Stomach (tissue), 8 donors: ENCODE measurements at regions not wholly inside any gene's neighbourhood (a gene's known extent, or its start where the extent isn't known, plus 50 kb on each side); places are given as distances from the start of the nearest gene placed in this dataset.
A peak's percentile ranks its signal among the peaks of the same experiment; 100 is the strongest.

Experiments
- DNase-seq, 2 donors: peaks; one replicate each; pipeline versions ENCODE4 v3.0.0 to v3.0.0-alpha.2; 2013 to 2019
- H3K27ac ChIP-seq, 5 donors: fragments of 200-600 bp in 4 of 5; sonication (generic) in 4 of 5; one replicate each; pipeline ENCODE4 v1.5.1; 2013 to 2019; ENCODE audit warnings: mild to moderate bottlenecking in 1 of 5, moderate library complexity in 1 of 5
- H3K27me3 ChIP-seq, 3 donors: fragments of 200-600 bp; sonication (generic); one replicate each; pipeline ENCODE4 v1.5.1; 2017 to 2019; ENCODE audit warnings: mixed run types in 1 of 3
- H3K36me3 ChIP-seq, 4 donors: fragments of 200-600 bp; sonication (generic); 1 replicate in 3 of 4; 2 replicates in 1 of 4; pipeline ENCODE4 v1.5.1; 2016 to 2019
- H3K4me1 ChIP-seq, 4 donors: fragments of 200-600 bp; sonication (generic); one replicate each; pipeline ENCODE4 v1.5.1; 2016 to 2019
- H3K4me3 ChIP-seq, 4 donors: fragments of 200-600 bp; sonication (generic) in 3 of 4; one replicate each; pipeline ENCODE4 v1.5.1; 2016 to 2019; ENCODE audit warnings: mild to moderate bottlenecking in 1 of 4
- H3K9me3 ChIP-seq, 4 donors: fragments of 200-600 bp; sonication (generic); one replicate each; pipeline ENCODE4 v1.5.1; 2016 to 2019
- CTCF ChIP-seq, 7 experiments: fragments of 450-650 bp in 4 of 7; fragments of 200-600 bp in 3 of 7; sonication (generic) in 3 of 7; IDR thresholded peaks; one replicate each; pipeline ENCODE4 v1.5.1; 2016 to 2019; ENCODE audit warnings: antibody characterized with exemption in 7 of 7, control low read depth in 2 of 7, mild to moderate bottlenecking in 1 of 7
- EP300 ChIP-seq: sonication (generic); formaldehyde crosslinking; IDR thresholded peaks from one replicate; pipeline ENCODE4 v1.6.1; 2017; ENCODE audit warnings: antibody characterized with exemption
- POLR2A ChIP-seq, 4 donors: fragments of 450-650 bp; IDR thresholded peaks; one replicate each; pipeline ENCODE4 v1.6.1; 2016; ENCODE audit warnings: antibody characterized with exemption in 4 of 4, control low read depth in 2 of 4, mild to moderate bottlenecking in 1 of 4, moderate library complexity in 1 of 4
- POLR2AphosphoS5 ChIP-seq, 3 donors: sonication (generic); formaldehyde crosslinking; IDR thresholded peaks; one replicate each; pipeline ENCODE4 v1.6.1; 2016; ENCODE audit warnings: antibody characterized with exemption in 3 of 3
- WGBS, 5 donors: extraction: QIAGEN DNeasy Blood & Tissue Kit in 3 of 5; methylation state at CpG; one replicate each; pipeline versions ENCODE4 v1.1.5 to v1.1.7; 2013 to 2018; 5-methylcytosine and 5-hydroxymethylcytosine counted together
- intact Hi-C: fragments of 100-400 bp; cut with DNase I; formaldehyde crosslinking; loops from one replicate; pipeline ENCODE4 v1.15.1; 2023; ENCODE audit warnings: low total_unique reads
- donor health status: healthy with polysubstance abuse.
- donor health status: Bipolar disorder and iron deficiency.
- donor health status: healthy.

- intact Hi-C loops: no loop called here
- DNase-seq: no peak
- no peak overlapping the region for H3K4me3 ChIP-seq
- no peaks in the 10 kb centered on the region for H3K4me1 ChIP-seq
- H3K27me3 ChIP-seq: no peaks in the 10 kb centered on the region
- H3K36me3 ChIP-seq: no peaks in the 10 kb centered on the region
- no peaks in the 10 kb centered on the region for H3K9me3 ChIP-seq
- H3K27ac ChIP-seq: no peak overlapping the region
- 74 to 84% (median 80%) methylated on average over 3 of the region's 3 CpGs for WGBS, 5 donors
- TF ChIP-seq EP300 (no peak), POLR2A (IDR thresholded peaks at IDR 0.05) (no peak), POLR2AphosphoS5 (IDR thresholded peaks at IDR 0.05) (no peak), CTCF (IDR thresholded peaks at IDR 0.05) (no peak)
Measured at GRCh38 chr9:105884416-105884815, 190.1 kb downstream of the TMEM38B start.

GRCh38 chr9:105886136-105886535, 191.8 kb downstream of the TMEM38B start:
- no peaks in the 10 kb centered on the region for H3K4me1 ChIP-seq
- H3K27me3 ChIP-seq: no peaks in the 10 kb centered on the region
- WGBS, 5 donors: 61 to 77% (median 74%) methylated on average over 3 of the region's 3 CpGs
- H3K27ac ChIP-seq: no peak overlapping the region
- no peak for DNase-seq
- H3K9me3 ChIP-seq: no peaks in the 10 kb centered on the region
- intact Hi-C loops: no loop called here
- H3K4me3 ChIP-seq: no peak overlapping the region
- TF ChIP-seq POLR2AphosphoS5 (IDR thresholded peaks at IDR 0.05) (no peak), POLR2A (IDR thresholded peaks at IDR 0.05) (no peak), CTCF (IDR thresholded peaks at IDR 0.05) (no peak), EP300 (no peak)
- no peaks in the 10 kb centered on the region for H3K36me3 ChIP-seq

GRCh38 chr9:105887679-105888078, 193.3 kb downstream of the TMEM38B start:
- Histone ChIP-seq H3K4me1 (no peaks in the 10 kb centered on the region), H3K27ac (no peak overlapping the region), H3K36me3 (no peaks in the 10 kb centered on the region), H3K4me3 (no peak overlapping the region), H3K9me3 (no peaks in the 10 kb centered on the region), H3K27me3 (no peaks in the 10 kb centered on the region)
- TF ChIP-seq POLR2AphosphoS5 (IDR thresholded peaks at IDR 0.05) (no peak), POLR2A (IDR thresholded peaks at IDR 0.05) (no peak), EP300 (no peak), CTCF (IDR thresholded peaks at IDR 0.05) (no peak)
- intact Hi-C loops: no loop called here
- DNase-seq: peak in 1 of 2 donors; percentile 28
- 34 to 58% (median 49%) methylated on average over 2 of the region's 2 CpGs for WGBS, 5 donors

GRCh38 chr9:105890046-105890822, 195.9 kb downstream of the TMEM38B start:
- DNase-seq: no peak
- no peak overlapping the region for H3K4me3 ChIP-seq
- no peak overlapping the region for H3K27ac ChIP-seq
- H3K36me3 ChIP-seq: no peaks in the 10 kb centered on the region
- no peaks in the 10 kb centered on the region for H3K4me1 ChIP-seq
- no peaks in the 10 kb centered on the region for H3K9me3 ChIP-seq
- no peak for TF ChIP-seq POLR2AphosphoS5 (IDR thresholded peaks at IDR 0.05)
- TF ChIP-seq POLR2A (IDR thresholded peaks at IDR 0.05): no peak
- TF ChIP-seq CTCF (IDR thresholded peaks at IDR 0.05): no peak
- TF ChIP-seq EP300: no peak
- intact Hi-C loops: no loop called here
- WGBS, 5 donors: 34 to 58% (median 43%) methylated on average over 5 of the region's 5 CpGs
- no peaks in the 10 kb centered on the region for H3K27me3 ChIP-seq
